Keratinocyte (primary cell): ENCODE measurements at regions not wholly inside any gene's neighbourhood (a gene's known extent, or its start where the extent isn't known, plus 50 kb on each side); places are given as distances from the start of the nearest gene placed in this dataset.

Source experiments
- DNase-seq: peaks from one replicate; pipeline ENCODE4 v3.0.0-alpha.2; 2011; ENCODE audit warnings: low read depth, missing footprints, low spot score
- FAIRE-seq: peaks from 2 replicates; lab custom pipeline; 2011; peaks lifted over from hg19 to GRCh38; lab: Jason Lieb, UNC
- H2AFZ ChIP-seq: 2 replicates; pipeline ENCODE4 v1.6.0; 2012; ENCODE audit warnings: low read length, control low read depth, inconsistent platforms; ENCODE audit not compliant: control insufficient read depth
- H3K27ac ChIP-seq: 2 replicates; pipeline ENCODE4 v1.5.1; 2011; ENCODE audit warnings: low read length; ENCODE audit not compliant: control insufficient read depth, insufficient read depth
- H3K27me3 ChIP-seq: 3 replicates; pipeline ENCODE4 v1.6.0; 2011; ENCODE audit warnings: low read length; ENCODE audit not compliant: control insufficient read depth, insufficient read depth; ENCODE audit errors: extremely low read depth
- H3K36me3 ChIP-seq, 2 experiments: 2 replicates in 1 of 2; 3 replicates in 1 of 2; pipeline ENCODE4 v1.5.1; 2011; ENCODE audit warnings: low read length in 2 of 2, mild to moderate bottlenecking in 1 of 2; ENCODE audit not compliant: control insufficient read depth in 2 of 2, insufficient read depth in 2 of 2; ENCODE audit errors: extremely low read depth in 1 of 2
- H3K4me1 ChIP-seq: 3 replicates; pipeline ENCODE4 v1.5.1; 2011; ENCODE audit warnings: low read length; ENCODE audit not compliant: control insufficient read depth, insufficient read depth; ENCODE audit errors: extremely low read depth
- H3K4me2 ChIP-seq: 3 replicates; pipeline ENCODE4 v1.6.0; 2011; ENCODE audit warnings: low read depth, low read length; ENCODE audit not compliant: control insufficient read depth, insufficient read depth; ENCODE audit errors: extremely low read depth
- H3K4me3 ChIP-seq, 3 experiments: fragments of 200-600 bp in 1 of 3; sonication (generic) in 1 of 3; 2 replicates in 2 of 3; 3 replicates in 1 of 3; pipeline ENCODE4 v1.5.1; 2011 to 2016; ENCODE audit warnings: low read length in 3 of 3, mild to moderate bottlenecking in 3 of 3, control low read depth in 2 of 3, inconsistent platforms in 1 of 3, low read depth in 1 of 3, mixed read lengths in 1 of 3, mixed run types in 1 of 3, moderate library complexity in 1 of 3; ENCODE audit not compliant: control insufficient read depth in 2 of 3, insufficient read depth in 2 of 3; ENCODE audit errors: extremely low read depth in 1 of 3
- H3K79me2 ChIP-seq: 2 replicates; pipeline ENCODE4 v1.6.0; 2012; ENCODE audit warnings: low read length; ENCODE audit not compliant: control insufficient read depth, insufficient read depth
- H3K9ac ChIP-seq: 3 replicates; pipeline ENCODE4 v1.6.0; 2011; ENCODE audit warnings: low read length; ENCODE audit not compliant: control insufficient read depth, insufficient read depth; ENCODE audit errors: extremely low read depth
- H3K9me1 ChIP-seq: 3 replicates; pipeline ENCODE4 v1.6.0; 2011; ENCODE audit warnings: low read length; ENCODE audit not compliant: control insufficient read depth, insufficient read depth; ENCODE audit errors: extremely low read depth
- H3K9me3 ChIP-seq: 2 replicates; pipeline ENCODE4 v1.5.1; 2012; ENCODE audit warnings: low read depth, low read length; ENCODE audit not compliant: control insufficient read depth
- H4K20me1 ChIP-seq: 3 replicates; pipeline ENCODE4 v1.6.0; 2011; ENCODE audit warnings: low read length; ENCODE audit not compliant: control insufficient read depth, insufficient read depth; ENCODE audit errors: extremely low read depth
- EZH2 ChIP-seq: IDR thresholded peaks from one replicate; pipeline ENCODE4 v1.6.1; 2012; ENCODE audit warnings: inconsistent platforms, mild to moderate bottlenecking, low read length, moderate library complexity
- dilution Hi-C: fragments of 300-500 bp; cut with MboI; formaldehyde crosslinking; loops from one replicate; pipeline ENCODE4 v1.7.0; 2020; ENCODE audit warnings: low sequenced_read_pairs; ENCODE audit not compliant: extremely low pct_ligation_motif_present
- TF ChIP-seq, protein P1 (sequence below), 3 experiments: IDR thresholded peaks in 1 of 3; conservative IDR thresholded peaks in 1 of 3; optimal IDR thresholded peaks in 1 of 3; 2 replicates in 2 of 3; 3 replicates in 1 of 3; pipeline versions ENCODE3 to v1.5.1; 2011; ENCODE audit warnings: low read length in 3 of 3, mild to moderate bottlenecking in 3 of 3, moderate library complexity in 2 of 3, control low read depth in 1 of 3, inconsistent platforms in 1 of 3; ENCODE audit not compliant: insufficient read depth in 2 of 3; ENCODE audit errors: extremely low read depth in 1 of 3

DNA sequence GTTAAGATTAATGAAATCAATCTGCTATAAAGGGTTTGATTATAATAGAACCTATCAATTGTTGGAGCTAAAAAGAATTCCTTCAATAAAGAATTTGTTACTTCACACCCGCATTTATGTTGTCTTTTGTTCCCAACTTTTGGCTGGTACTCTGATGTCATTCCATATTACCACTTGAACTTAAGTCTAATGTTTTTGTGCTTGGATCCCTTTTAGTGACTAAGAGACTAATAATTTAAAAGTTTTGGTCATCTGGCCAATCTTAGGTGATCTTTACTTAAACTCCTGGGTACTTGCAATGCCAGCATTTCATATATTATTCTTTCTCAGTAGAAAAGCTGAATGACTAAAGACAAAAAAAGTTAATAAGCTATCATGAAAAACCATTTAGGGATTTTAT lies 113.0 kb downstream of the TMEM30B start:
- H3K36me3 ChIP-seq, result no peaks in the 10 kb centered on the region
- no peak overlapping the region for H2AFZ ChIP-seq
- DNase-seq, result no peak
- no peak overlapping the region for H3K27ac ChIP-seq
- H3K4me2 ChIP-seq, result no peak overlapping the region
- no peak for TF ChIP-seq EZH2
- TF ChIP-seq, protein P1, sequence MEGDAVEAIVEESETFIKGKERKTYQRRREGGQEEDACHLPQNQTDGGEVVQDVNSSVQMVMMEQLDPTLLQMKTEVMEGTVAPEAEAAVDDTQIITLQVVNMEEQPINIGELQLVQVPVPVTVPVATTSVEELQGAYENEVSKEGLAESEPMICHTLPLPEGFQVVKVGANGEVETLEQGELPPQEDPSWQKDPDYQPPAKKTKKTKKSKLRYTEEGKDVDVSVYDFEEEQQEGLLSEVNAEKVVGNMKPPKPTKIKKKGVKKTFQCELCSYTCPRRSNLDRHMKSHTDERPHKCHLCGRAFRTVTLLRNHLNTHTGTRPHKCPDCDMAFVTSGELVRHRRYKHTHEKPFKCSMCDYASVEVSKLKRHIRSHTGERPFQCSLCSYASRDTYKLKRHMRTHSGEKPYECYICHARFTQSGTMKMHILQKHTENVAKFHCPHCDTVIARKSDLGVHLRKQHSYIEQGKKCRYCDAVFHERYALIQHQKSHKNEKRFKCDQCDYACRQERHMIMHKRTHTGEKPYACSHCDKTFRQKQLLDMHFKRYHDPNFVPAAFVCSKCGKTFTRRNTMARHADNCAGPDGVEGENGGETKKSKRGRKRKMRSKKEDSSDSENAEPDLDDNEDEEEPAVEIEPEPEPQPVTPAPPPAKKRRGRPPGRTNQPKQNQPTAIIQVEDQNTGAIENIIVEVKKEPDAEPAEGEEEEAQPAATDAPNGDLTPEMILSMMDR (optimal IDR thresholded peaks at IDR 0.05 in 1 of 3, IDR thresholded peaks at IDR 0.05 in 1 of 3, conservative IDR thresholded peaks at IDR 0.05 in 1 of 3; ENCODE audit: extremely low read depth in 1 of 3, insufficient read depth in 2 of 3, low read length in 3 of 3), result no peak
- no peaks in the 10 kb centered on the region for H3K9me1 ChIP-seq
- no peaks in the 10 kb centered on the region for H4K20me1 ChIP-seq
- H3K4me3 ChIP-seq, result no peak overlapping the region
- peaks cover under 1% of the 10 kb centered on the region for H3K9me3 ChIP-seq
- dilution Hi-C loops, result no loop called here
- no peak for FAIRE-seq
- no peak overlapping the region for H3K9ac ChIP-seq
- H3K27me3 ChIP-seq, result no peaks in the 10 kb centered on the region
- H3K79me2 ChIP-seq, result no peaks in the 10 kb centered on the region
- H3K4me1 ChIP-seq, result no peaks in the 10 kb centered on the region

DNA sequence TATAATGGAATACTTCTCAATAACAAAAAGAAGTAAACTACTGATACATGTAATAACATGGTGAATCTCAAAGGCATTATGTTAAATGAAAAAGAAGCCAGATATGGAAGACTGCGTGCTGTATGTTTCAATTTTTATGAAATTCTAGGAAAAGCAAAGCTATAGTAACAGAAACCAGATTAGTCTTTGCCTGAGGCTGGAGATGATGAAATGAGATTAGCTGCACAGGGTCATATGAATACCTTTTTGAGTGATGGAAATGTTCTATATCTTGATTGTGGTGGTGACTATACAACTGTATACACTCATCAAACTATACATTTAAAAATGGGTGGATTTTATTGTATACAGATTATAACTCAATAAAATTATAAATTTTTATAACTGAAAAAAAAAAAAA lies 113.5 kb downstream of the TMEM30B start:
- H4K20me1 ChIP-seq, result no peaks in the 10 kb centered on the region
- H3K79me2 ChIP-seq, result no peaks in the 10 kb centered on the region
- H3K27ac ChIP-seq, result no peak overlapping the region
- no peak for TF ChIP-seq EZH2
- TF ChIP-seq, protein P1 (optimal IDR thresholded peaks at IDR 0.05 in 1 of 3, IDR thresholded peaks at IDR 0.05 in 1 of 3, conservative IDR thresholded peaks at IDR 0.05 in 1 of 3; ENCODE audit: extremely low read depth in 1 of 3, insufficient read depth in 2 of 3, low read length in 3 of 3), result no peak
- dilution Hi-C loops, result no loop called here
- H3K9me3 ChIP-seq, result no peaks in the 10 kb centered on the region
- no peak overlapping the region for H2AFZ ChIP-seq
- no peak overlapping the region for H3K4me3 ChIP-seq
- H3K36me3 ChIP-seq, result no peaks in the 10 kb centered on the region
- no peaks in the 10 kb centered on the region for H3K9me1 ChIP-seq
- no peak overlapping the region for H3K9ac ChIP-seq
- no peaks in the 10 kb centered on the region for H3K27me3 ChIP-seq
- no peak overlapping the region for H3K4me2 ChIP-seq
- no peaks in the 10 kb centered on the region for H3K4me1 ChIP-seq
- DNase-seq, result no peak
- FAIRE-seq, result no peak
